Coronary artery (tissue), 2 donors: ENCODE measurements at regions not wholly inside any gene's neighbourhood (a gene's known extent, or its start where the extent isn't known, plus 50 kb on each side); places are given as distances from the start of the nearest gene placed in this dataset.

ENCODE experiments used
- DNase-seq: peaks from one replicate; pipeline ENCODE4 v3.0.0-alpha.2; 2017; ENCODE audit warnings: low spot score
- H3K27ac ChIP-seq, 2 donors: fragments of 200-600 bp; sonication (generic); one replicate each; pipeline ENCODE4 v1.5.1; 2016 to 2019
- H3K4me3 ChIP-seq: fragments of 200-600 bp; sonication (generic); 2 replicates; pipeline ENCODE4 v1.5.1; 2016; ENCODE audit warnings: mild to moderate bottlenecking, moderate library complexity
- TF ChIP-seq, protein P1 (sequence below): fragments of 200-600 bp; sonication (generic); IDR thresholded peaks from one replicate; pipeline ENCODE4 v1.5.1; 2019; ENCODE audit warnings: antibody characterized with exemption

DNA sequence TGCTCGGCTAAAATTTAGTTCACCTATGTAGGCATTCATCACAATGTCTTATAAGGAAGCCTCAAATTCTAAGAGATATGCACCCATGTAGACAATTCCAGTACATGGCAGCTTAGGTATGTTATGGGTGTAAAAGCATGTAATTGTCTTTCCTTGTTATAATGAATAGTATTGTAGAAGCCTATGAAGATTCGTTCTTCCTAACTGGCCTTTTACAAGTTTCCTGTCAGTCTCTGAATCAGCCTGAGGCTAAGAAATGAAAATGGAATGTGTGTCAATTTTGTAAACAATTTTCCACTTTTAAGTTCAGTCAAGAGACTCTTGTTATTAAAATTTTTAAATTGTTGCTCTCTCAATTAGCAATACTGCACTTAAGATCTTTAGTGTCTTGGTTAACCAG is 189.9 kb upstream of the GALNT5 start:
- H3K4me3 ChIP-seq = no peak overlapping the region
- H3K27ac ChIP-seq = no peak overlapping the region
- DNase-seq = no peak
- TF ChIP-seq, protein P1, sequence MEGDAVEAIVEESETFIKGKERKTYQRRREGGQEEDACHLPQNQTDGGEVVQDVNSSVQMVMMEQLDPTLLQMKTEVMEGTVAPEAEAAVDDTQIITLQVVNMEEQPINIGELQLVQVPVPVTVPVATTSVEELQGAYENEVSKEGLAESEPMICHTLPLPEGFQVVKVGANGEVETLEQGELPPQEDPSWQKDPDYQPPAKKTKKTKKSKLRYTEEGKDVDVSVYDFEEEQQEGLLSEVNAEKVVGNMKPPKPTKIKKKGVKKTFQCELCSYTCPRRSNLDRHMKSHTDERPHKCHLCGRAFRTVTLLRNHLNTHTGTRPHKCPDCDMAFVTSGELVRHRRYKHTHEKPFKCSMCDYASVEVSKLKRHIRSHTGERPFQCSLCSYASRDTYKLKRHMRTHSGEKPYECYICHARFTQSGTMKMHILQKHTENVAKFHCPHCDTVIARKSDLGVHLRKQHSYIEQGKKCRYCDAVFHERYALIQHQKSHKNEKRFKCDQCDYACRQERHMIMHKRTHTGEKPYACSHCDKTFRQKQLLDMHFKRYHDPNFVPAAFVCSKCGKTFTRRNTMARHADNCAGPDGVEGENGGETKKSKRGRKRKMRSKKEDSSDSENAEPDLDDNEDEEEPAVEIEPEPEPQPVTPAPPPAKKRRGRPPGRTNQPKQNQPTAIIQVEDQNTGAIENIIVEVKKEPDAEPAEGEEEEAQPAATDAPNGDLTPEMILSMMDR = no peak

DNA sequence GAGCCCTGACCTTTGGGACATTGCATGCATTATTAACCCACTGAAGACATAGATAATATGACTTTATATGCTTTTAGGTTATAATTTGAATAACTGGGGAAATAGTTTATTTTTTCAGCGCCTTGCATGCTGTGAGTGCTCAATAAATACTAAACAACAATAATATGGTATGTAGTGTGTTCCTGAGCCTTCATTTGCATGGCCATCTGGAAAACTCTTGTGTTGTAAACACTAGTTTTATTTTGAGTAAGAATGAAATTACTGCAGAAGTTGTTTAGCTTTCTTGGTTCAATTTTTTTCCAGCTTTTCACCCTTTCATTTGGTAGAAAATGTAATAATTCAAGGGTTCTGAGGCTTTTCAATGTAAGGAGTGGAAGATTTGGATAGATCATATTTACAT is 189.3 kb upstream of the GALNT5 start:
- TF ChIP-seq, protein P1 = no peak
- DNase-seq = no peak
- Histone ChIP-seq H3K27ac (no peak overlapping the region), H3K4me3 (no peak overlapping the region)

DNA sequence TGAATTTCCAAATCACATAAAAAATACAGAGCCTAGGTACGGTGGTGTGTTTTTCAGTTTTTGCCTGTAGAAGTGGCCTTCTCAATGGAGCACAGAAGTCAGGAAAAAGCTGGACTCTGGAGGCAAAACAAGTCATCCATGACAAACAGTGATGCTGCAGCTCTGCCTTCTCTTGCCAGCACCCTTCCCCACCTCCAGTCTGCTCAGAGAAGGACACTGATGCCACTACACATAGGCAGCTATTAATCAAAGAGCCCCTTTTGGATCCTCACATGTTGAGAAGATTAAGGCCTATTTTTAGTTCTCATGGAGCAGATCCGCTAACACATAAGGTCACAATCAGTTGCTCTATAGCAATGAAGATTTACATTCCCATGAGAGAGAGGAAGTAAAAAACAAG is 181.6 kb upstream of the GALNT5 start:
- Histone ChIP-seq H3K27ac (no peak overlapping the region), H3K4me3 (no peak overlapping the region)
- TF ChIP-seq, protein P1 = no peak
- no peak for DNase-seq

DNA sequence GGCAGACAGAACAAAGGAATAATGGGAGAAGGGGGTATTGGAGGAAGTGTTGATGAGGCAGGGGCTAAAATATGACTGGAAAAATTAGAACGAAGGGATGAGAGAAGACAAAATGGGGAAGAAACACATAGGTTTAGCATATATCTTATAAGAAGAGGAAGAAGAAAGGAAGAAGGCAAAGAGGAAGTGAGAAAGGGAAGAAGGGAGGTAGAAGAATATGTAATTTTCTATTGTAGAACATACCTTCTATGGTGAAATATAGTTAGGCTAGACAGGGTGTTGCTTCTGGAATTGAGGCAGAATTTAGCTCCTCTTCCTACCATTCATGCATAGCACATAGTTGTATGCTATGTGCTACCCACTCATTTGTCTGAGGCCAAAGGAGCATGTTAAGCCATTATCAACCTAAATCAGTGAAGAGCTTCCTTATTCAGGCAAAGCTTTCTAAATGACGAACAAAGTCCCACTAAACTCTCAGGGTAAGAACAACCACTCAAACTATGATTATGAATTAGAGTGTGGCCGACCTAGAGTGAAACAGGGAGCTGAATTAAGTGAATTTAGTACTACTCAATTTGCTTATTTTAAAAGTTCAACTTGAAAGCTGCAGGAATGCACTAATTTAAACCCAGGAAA is 180.9 kb upstream of the GALNT5 start:
- no peak for DNase-seq
- Histone ChIP-seq H3K4me3 (no peak overlapping the region), H3K27ac (no peak overlapping the region)
- TF ChIP-seq, protein P1 = no peak

DNA sequence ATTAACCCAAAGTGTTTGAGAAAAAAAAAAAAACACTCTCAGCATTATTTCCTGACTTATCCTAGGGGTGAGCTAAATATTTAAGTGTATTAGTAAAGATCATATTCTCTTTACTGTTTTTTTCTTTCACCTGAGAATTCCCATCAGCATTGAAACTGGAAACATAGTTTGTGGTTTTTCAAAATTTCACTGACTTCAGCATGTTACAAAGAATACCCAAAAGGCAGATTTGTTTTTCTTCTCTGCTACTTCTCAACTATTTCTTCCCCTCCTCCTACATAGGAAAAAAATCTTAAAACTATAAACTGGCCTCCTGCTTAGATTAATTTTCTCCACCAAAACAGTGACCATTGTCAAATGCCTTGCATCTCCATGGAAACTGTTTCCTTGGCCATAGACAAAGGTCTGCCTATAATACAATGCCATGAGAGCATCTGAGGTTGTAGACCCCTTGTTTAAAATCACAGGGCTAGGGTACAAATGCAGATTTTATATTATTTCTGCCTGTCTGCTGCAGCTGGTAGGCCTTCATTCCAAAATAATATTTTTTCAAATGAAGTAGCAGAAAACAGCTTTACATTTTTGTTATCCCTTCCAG is 179.7 kb upstream of the GALNT5 start:
- Histone ChIP-seq H3K27ac (no peak overlapping the region), H3K4me3 (no peak overlapping the region)
- DNase-seq = no peak
- TF ChIP-seq, protein P1 = no peak

DNA sequence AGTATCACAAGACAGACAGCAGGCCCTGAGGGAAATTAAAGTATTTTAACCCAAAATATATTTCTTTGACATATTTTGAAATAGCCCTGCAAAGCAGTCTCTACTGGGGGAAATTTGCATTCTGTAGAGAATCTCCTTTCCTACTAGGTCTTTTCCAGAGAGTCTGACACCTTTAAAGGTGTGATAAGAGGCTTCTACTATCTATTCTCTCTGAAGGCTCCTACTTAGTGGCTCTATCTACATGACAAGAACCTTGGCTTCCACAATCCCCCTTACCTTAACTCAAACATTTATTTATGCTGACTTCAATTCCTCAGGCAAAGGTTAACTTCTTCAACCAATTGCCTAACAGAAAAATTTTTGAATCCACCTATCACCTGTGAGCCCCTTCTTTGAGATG is 174.6 kb upstream of the GALNT5 start:
- no peak overlapping the region for H3K27ac ChIP-seq
- TF ChIP-seq, protein P1 = no peak

DNA sequence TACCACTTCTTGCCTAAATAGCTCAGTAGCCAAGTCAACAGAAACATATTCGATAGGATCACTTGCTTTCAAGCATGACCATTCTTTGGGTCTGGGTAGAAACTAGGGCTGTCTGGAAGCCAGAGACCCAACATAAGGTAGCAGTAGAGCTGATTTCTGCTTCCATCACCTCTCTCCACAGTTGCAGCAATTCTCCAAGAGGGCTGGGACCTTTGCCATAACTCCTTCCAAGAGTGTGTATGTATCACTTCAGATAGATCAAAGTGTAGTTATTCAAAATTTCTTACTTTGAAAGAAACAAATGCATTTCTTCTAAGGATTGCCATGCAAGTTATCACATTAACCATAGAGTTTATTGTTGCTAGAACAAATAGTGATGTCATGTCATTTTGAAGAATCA is 172.0 kb upstream of the GALNT5 start:
- TF ChIP-seq, protein P1 = no peak
- no peak overlapping the region for H3K4me3 ChIP-seq
- H3K27ac ChIP-seq = no peak overlapping the region
- DNase-seq = no peak

More for the DNA sequence above, 174.6 kb upstream of the GALNT5 start:
- DNase-seq = no peak
- no peak overlapping the region for H3K4me3 ChIP-seq
